MCF 10A (cell line): ENCODE measurements at regions not wholly inside any gene's neighbourhood (a gene's known extent, or its start where the extent isn't known, plus 50 kb on each side); places are given as distances from the start of the nearest gene placed in this dataset.

ENCODE experiments used
- BruUV-seq: library from RNA; stranded (reverse); fragments of 400-500 nt; replicated peaks from 2 replicates; lab custom pipeline; 2021; lab: Mats Ljungman, UMichigan
- CTCF ChIA-PET: fragments of 300-600 bp; sonication (Branson Sonifier 250); formaldehyde crosslinking; extraction: SDS; loops from one replicate; lab custom pipeline; 2021; ENCODE audit warnings: antibody characterized with exemption, inconsistent platforms; lab: Yijun Ruan, JAX
- POLR2A ChIA-PET: fragments of 300-600, 350-650 bp; sonication (Branson Sonifier 250); formaldehyde crosslinking; extraction: SDS; loops from one replicate; lab custom pipeline; 2020; ENCODE audit warnings: antibody characterized with exemption, inconsistent platforms; lab: Yijun Ruan, JAX
- DNase-seq: peaks from one replicate; pipeline ENCODE4 v3.0.0-alpha.2; 2018; ENCODE audit not compliant: unreplicated experiment
- H3K27ac Mint-ChIP-seq: one replicate; pipeline ENCODE4 v1.8.0; 2022; ENCODE audit warnings: mild to moderate bottlenecking, low read depth, mixed read lengths; ENCODE audit not compliant: unreplicated experiment
- H3K27me3 Mint-ChIP-seq: one replicate; pipeline ENCODE4 v1.8.0; 2022; ENCODE audit warnings: mixed read lengths; ENCODE audit not compliant: insufficient read depth, unreplicated experiment
- H3K36me3 Mint-ChIP-seq: one replicate; pipeline ENCODE4 v1.8.0; 2022; ENCODE audit warnings: mild to moderate bottlenecking, moderate library complexity, mixed read lengths; ENCODE audit not compliant: insufficient read depth, unreplicated experiment
- H3K4me1 Mint-ChIP-seq: one replicate; pipeline ENCODE4 v1.8.0; 2022; ENCODE audit warnings: mixed read lengths; ENCODE audit not compliant: insufficient read depth, unreplicated experiment
- H3K4me3 Mint-ChIP-seq: one replicate; pipeline ENCODE4 v1.8.0; 2022; ENCODE audit warnings: mild to moderate bottlenecking, moderate library complexity, mixed read lengths; ENCODE audit not compliant: unreplicated experiment
- H3K9me3 Mint-ChIP-seq: one replicate; pipeline ENCODE4 v1.8.0; 2022; ENCODE audit warnings: mixed read lengths; ENCODE audit not compliant: unreplicated experiment
- intact Hi-C: fragments of 100-400 bp; cut with micrococcal nuclease; formaldehyde crosslinking; loops from 2 replicates; pipeline ENCODE4 v1.14.1; 2022
- TF ChIP-seq, protein P1 (sequence below): fragments of 200-600 bp; IDR thresholded peaks from one replicate; pipeline ENCODE4 v1.8.0; 2022; ENCODE audit warnings: antibody characterized with exemption, mild to moderate bottlenecking; ENCODE audit not compliant: unreplicated experiment

DNA sequence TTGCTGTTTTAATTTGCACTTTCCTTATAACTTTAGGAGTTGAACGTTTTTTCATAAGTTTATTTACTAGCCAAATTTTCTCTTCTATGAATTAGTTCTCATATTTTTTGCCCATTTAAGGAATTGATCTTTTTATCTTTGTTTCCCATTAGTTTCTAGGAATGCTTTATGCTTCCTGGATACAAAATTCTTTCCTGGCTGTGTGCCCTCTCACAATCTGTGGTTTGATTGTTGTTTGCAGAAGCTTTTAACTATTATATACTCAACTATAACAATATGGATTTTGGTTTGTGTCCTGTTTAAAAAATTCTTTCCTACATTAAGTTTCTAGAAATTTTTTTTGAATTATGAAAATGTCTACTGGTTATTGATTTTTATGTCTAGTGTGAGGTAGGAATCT, 206.3 kb downstream of the CSNK1G3 start:
- H3K9me3 Mint-ChIP-seq = peaks cover 3% of the 10 kb centered on the region
- TF ChIP-seq, protein P1, sequence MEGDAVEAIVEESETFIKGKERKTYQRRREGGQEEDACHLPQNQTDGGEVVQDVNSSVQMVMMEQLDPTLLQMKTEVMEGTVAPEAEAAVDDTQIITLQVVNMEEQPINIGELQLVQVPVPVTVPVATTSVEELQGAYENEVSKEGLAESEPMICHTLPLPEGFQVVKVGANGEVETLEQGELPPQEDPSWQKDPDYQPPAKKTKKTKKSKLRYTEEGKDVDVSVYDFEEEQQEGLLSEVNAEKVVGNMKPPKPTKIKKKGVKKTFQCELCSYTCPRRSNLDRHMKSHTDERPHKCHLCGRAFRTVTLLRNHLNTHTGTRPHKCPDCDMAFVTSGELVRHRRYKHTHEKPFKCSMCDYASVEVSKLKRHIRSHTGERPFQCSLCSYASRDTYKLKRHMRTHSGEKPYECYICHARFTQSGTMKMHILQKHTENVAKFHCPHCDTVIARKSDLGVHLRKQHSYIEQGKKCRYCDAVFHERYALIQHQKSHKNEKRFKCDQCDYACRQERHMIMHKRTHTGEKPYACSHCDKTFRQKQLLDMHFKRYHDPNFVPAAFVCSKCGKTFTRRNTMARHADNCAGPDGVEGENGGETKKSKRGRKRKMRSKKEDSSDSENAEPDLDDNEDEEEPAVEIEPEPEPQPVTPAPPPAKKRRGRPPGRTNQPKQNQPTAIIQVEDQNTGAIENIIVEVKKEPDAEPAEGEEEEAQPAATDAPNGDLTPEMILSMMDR = no peak
- no peak overlapping the region for H3K4me3 Mint-ChIP-seq
- DNase-seq = no peak
- BruUV-seq = no TSS peak
- no peaks in the 10 kb centered on the region for H3K27me3 Mint-ChIP-seq
- CTCF ChIA-PET = no interaction called here
- H3K4me1 Mint-ChIP-seq = no peaks in the 10 kb centered on the region
- POLR2A ChIA-PET = no interaction called here
- no peaks in the 10 kb centered on the region for H3K36me3 Mint-ChIP-seq
- intact Hi-C loops = no loop called here
- H3K27ac Mint-ChIP-seq = no peak overlapping the region

DNA sequence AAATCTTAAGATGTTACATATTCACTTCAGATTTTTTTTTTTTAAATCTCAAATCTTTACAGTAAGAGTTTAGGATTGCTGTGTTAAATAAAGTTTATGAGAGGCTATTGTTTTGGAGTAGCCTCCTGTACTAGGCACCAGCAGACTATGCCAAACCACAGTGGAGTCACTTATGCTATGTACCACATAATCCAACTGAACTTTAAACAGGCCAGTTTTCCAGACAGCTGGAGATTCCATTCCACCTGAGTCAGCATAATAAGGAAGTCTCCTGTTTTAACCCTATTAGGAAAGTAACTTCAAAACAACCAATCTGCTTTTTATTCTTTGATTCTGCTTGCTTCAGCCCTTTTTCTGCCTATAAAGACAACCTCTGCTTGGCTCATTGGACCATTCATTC, 205.2 kb downstream of the CSNK1G3 start:
- no peak overlapping the region for H3K27ac Mint-ChIP-seq

DNA sequence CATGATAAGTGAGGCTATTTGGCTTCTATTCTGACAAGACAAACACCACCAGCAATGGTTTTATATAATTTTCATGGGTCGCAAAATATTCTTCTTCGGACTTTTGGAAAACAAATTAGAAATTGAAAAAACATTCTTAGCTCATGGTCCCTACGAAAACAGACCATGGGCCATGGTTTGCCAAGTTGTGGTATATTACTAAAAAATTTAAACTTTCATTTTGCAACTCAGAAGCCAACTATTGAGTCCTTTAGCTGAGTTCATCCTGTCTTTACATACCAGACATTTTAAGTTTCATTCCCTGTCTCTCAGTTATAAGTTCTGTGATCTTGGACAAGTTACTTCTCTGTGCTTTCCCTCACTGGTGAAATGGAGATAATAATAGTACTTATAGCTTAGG, 198.1 kb downstream of the CSNK1G3 start:
- CTCF ChIA-PET = interaction anchor here (0.6 kb wide), 2 partner anchors 11 to 420 kb away, joined by 3 read pairs; no protein-coding TSS in a partner anchor
- DNase-seq = no peak
- H3K4me3 Mint-ChIP-seq = no peak overlapping the region
- H3K4me1 Mint-ChIP-seq = peaks cover 42% of the 10 kb centered on the region
- TF ChIP-seq, protein P1 = no peak
- no TSS peak for BruUV-seq
- H3K9me3 Mint-ChIP-seq = peaks cover 23% of the 10 kb centered on the region
- POLR2A ChIA-PET = interaction anchor here (0.6 to 0.9 kb wide), 2 partner anchors 10 to 51 kb away, joined by 3 to 5 read pairs; no protein-coding TSS in a partner anchor
- peaks cover 5% of the 10 kb centered on the region for H3K36me3 Mint-ChIP-seq
- no peaks in the 10 kb centered on the region for H3K27me3 Mint-ChIP-seq
- H3K27ac Mint-ChIP-seq = no peak overlapping the region
- intact Hi-C loops = no loop called here

More for the DNA sequence above, 205.2 kb downstream of the CSNK1G3 start:
- Mint-ChIP-seq H3K27me3 (no peaks in the 10 kb centered on the region), H3K36me3 (no peaks in the 10 kb centered on the region), H3K9me3 (peaks cover 7% of the 10 kb centered on the region), H3K4me1 (no peaks in the 10 kb centered on the region), H3K4me3 (no peak overlapping the region)
- no peak for DNase-seq
- BruUV-seq = no TSS peak
- ChIA-PET POLR2A (no interaction called here), CTCF (no interaction called here)
- TF ChIP-seq, protein P1 = no peak
- intact Hi-C loops = no loop called here

DNA sequence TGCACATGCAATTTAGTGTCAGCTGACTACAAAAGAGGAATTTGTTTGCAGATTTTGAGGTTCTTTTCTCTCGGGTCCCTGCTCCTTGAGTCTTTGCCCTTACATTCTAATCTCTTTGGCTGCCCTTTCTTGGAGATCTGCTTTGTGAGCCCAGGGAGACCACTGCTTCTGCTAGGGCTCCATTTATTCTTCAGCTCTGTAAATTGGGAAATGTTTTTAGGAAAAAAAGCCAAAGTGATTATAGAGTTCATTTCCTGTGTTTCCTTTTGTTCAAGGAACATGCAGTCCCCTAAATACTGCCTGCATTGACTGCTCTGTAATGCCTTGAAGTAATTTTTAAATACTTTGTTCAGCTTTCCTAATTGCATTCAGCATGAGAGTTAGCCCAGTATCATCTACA, 197.4 kb downstream of the CSNK1G3 start:
- intact Hi-C loops = no loop called here
- TF ChIP-seq, protein P1 = no peak
- peaks cover 5% of the 10 kb centered on the region for H3K36me3 Mint-ChIP-seq
- no peak overlapping the region for H3K27ac Mint-ChIP-seq
- peaks cover 42% of the 10 kb centered on the region for H3K4me1 Mint-ChIP-seq
- no peaks in the 10 kb centered on the region for H3K27me3 Mint-ChIP-seq
- H3K9me3 Mint-ChIP-seq = peaks cover 23% of the 10 kb centered on the region
- no peak for DNase-seq
- BruUV-seq = no TSS peak
- ChIA-PET POLR2A (interaction anchor here (0.6 to 2.1 kb wide), 2 partner anchors 11 to 51 kb away, joined by 5 to 7 read pairs; no protein-coding TSS in a partner anchor), CTCF (interaction anchor here (0.6 kb wide), 1 partner anchor 11 kb away, joined by 3 read pairs; no protein-coding TSS in a partner anchor)
- H3K4me3 Mint-ChIP-seq = no peak overlapping the region
